ENCODE measurements at regions not wholly inside any gene's neighbourhood (a gene's known extent, or its start where the extent isn't known, plus 50 kb on each side); places are given as distances from the start of the nearest gene placed in this dataset.

DNA sequence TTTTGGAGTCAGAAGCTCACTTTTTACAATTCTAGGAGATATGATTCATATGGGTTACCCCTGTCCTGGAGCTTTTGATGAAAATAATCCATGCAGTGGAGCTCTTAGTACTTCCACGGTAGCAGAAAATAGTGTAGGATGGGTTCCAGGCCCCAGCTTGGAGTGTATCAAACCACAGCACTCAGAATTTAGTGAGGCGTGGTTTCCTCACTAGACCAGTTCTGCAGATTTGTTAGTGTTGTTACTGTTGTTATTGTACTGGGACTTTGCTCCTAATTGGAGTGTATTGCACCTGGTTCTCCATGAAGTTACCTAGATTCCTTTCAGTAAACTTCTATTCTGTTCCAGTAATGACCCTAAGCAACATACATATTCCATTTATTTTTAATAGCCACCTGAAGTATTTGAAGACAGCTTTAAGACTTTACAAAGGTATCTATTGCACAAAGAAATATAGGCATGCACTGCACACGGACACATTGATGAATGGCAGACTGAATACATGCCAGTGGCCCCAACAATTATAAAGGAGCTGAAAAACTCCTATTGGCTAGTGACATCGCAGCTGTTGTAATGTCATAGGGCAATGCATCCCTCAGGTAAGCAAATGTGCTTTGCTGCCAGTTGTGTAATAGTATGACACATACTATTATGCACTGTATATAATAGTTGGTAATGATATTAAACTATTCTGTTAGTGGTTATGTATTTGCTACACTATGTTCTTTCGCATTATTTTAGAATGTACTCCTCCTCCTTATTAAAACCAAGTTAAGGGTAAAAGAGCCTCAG is 1058.0 kb downstream of the KCNT2 start:
- intact Hi-C loops (cut with micrococcal nuclease): no loop called here
- DNase-seq (no peak), ATAC-seq (no peak)
- Mint-ChIP-seq H3K36me3 (ENCODE audit: low read depth) (no peaks in the 10 kb centered on the region), H3K4me3 (no peak overlapping the region), H3K4me1 (ENCODE audit: low read depth) (no peaks in the 10 kb centered on the region), H3K27ac (no peak overlapping the region), H3K27me3 (no peaks in the 10 kb centered on the region), H3K9me3 (peaks cover 1% of the 10 kb centered on the region)
- no peak for TF ChIP-seq CTCF (IDR thresholded peaks at IDR 0.05)
- CTCF ChIA-PET: interaction anchor here (0.7 kb wide), 1 partner anchor 1597 kb away, joined by 3 read pairs; no protein-coding TSS in a partner anchor
- POLR2A ChIA-PET: no interaction called here

GRCh38 chr1:195530961-195531360 is 1077.3 kb downstream of the KCNT2 start:
- Mint-ChIP-seq H3K4me1 (ENCODE audit: low read depth) (no peaks in the 10 kb centered on the region), H3K27ac (no peak overlapping the region), H3K36me3 (ENCODE audit: low read depth) (no peaks in the 10 kb centered on the region), H3K4me3 (no peak overlapping the region), H3K9me3 (peaks cover 3% of the 10 kb centered on the region), H3K27me3 (no peaks in the 10 kb centered on the region)
- intact Hi-C loops (cut with micrococcal nuclease): no loop called here
- CTCF ChIA-PET: no interaction called here
- no peak for DNase-seq
- TF ChIP-seq CTCF (IDR thresholded peaks at IDR 0.05): no peak
- no peak for ATAC-seq
- POLR2A ChIA-PET: no interaction called here

- no peaks in the 10 kb centered on the region for H3K4me1 Mint-ChIP-seq (ENCODE audit: low read depth)
- no peak overlapping the region for H3K27ac Mint-ChIP-seq
- no peak for DNase-seq
- POLR2A ChIA-PET: no interaction called here
- no peak for TF ChIP-seq CTCF (IDR thresholded peaks at IDR 0.05)
- no peak for ATAC-seq
- no peak overlapping the region for H3K4me3 Mint-ChIP-seq
- H3K27me3 Mint-ChIP-seq: no peaks in the 10 kb centered on the region
- H3K36me3 Mint-ChIP-seq (ENCODE audit: low read depth): no peaks in the 10 kb centered on the region
- CTCF ChIA-PET: no interaction called here
- intact Hi-C loops (cut with micrococcal nuclease): no loop called here
- peaks cover 3% of the 10 kb centered on the region for H3K9me3 Mint-ChIP-seq
Measured at GRCh38 chr1:195529881-195530280, 1078.4 kb downstream of the KCNT2 start.

- ChIA-PET CTCF (no interaction called here), POLR2A (no interaction called here)
- Mint-ChIP-seq H3K27me3 (no peaks in the 10 kb centered on the region), H3K4me1 (ENCODE audit: low read depth) (no peaks in the 10 kb centered on the region), H3K4me3 (no peak overlapping the region), H3K36me3 (ENCODE audit: low read depth) (no peaks in the 10 kb centered on the region), H3K27ac (no peak overlapping the region), H3K9me3 (peaks cover 8% of the 10 kb centered on the region)
- ATAC-seq: no peak
- no peak for TF ChIP-seq CTCF (IDR thresholded peaks at IDR 0.05)
- DNase-seq: no peak
- intact Hi-C loops (cut with micrococcal nuclease): no loop called here
Measured at GRCh38 chr1:195520757-195521156, 1087.5 kb downstream of the KCNT2 start.

GRCh38 chr1:195516036-195516435 is 1092.2 kb downstream of the KCNT2 start:
- Mint-ChIP-seq H3K27ac (no peak overlapping the region), H3K4me3 (no peak overlapping the region), H3K36me3 (ENCODE audit: low read depth) (no peaks in the 10 kb centered on the region), H3K9me3 (peaks cover 3% of the 10 kb centered on the region), H3K27me3 (no peaks in the 10 kb centered on the region), H3K4me1 (ENCODE audit: low read depth) (no peaks in the 10 kb centered on the region)
- DNase-seq (no peak), ATAC-seq (no peak)
- TF ChIP-seq CTCF (IDR thresholded peaks at IDR 0.05): no peak
- ChIA-PET POLR2A (no interaction called here), CTCF (no interaction called here)
- intact Hi-C loops (cut with micrococcal nuclease): no loop called here
